ENCODE measurements at regions not wholly inside any gene's neighbourhood (a gene's known extent, or its start where the extent isn't known, plus 50 kb on each side); places are given as distances from the start of the nearest gene placed in this dataset.

DNA sequence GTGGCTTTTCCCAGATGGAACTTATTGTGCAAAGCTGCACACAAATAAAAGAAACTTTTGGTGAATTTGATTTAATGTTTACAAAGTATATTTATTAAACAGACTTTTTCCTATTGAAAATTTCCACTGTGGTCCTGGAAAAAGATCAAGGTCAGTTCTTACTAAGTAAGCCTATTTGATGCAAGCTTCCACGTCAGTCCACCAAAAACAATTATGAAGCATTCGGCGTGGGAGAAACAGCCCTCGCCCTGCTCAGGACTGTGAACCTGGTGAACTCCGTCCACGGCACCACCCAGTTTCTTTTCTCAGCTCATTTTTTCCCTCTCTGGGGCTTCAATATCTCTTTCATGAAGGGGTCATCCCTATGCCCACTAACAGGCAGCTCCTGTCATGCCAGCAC, 149.8 kb downstream of the EFNB2 start:
- Histone ChIP-seq H4K20me1 (ENCODE audit: insufficient read depth, low read length) (no peaks in the 10 kb centered on the region), H3K27ac (ENCODE audit: low read length) (no peak overlapping the region), H3K27me3 (ENCODE audit: insufficient read depth, low read length, poor library complexity) (no peaks in the 10 kb centered on the region), H3K4me3 (ENCODE audit: low read depth in 1 of 2, low read length in 2 of 2) (no peak overlapping the region), H3K36me3 (ENCODE audit: insufficient read depth, low read length) (no peaks in the 10 kb centered on the region), H3K4me1 (ENCODE audit: insufficient read depth, low read length) (no peaks in the 10 kb centered on the region), H3K9me3 (ENCODE audit: insufficient read depth, low read length, severe bottlenecking) (no peaks in the 10 kb centered on the region), H2AFZ (ENCODE audit: low read depth, low read length) (no peak overlapping the region), H3K9ac (ENCODE audit: low read depth, low read length) (no peak overlapping the region), H3K4me2 (ENCODE audit: insufficient read depth, low read length) (no peak overlapping the region), H3K79me2 (ENCODE audit: insufficient read depth, low read length) (no peaks in the 10 kb centered on the region)
- no peak for DNase-seq
- no peak for TF ChIP-seq CTCF (IDR thresholded peaks at IDR 0.05; ENCODE audit: borderline replicate concordance, extremely low read depth, low read length, poor library complexity, severe bottlenecking)
- TF ChIP-seq EZH2 (IDR thresholded peaks at IDR 0.05; ENCODE audit: borderline replicate concordance, low read depth, low read length, severe bottlenecking), result no peak
- ATAC-seq (ENCODE audit: insufficient read depth, low read depth), result no peak

GRCh38 chr13:106384516-106384915, 150.9 kb downstream of the EFNB2 start:
- Histone ChIP-seq H3K27ac (ENCODE audit: low read length) (no peak overlapping the region), H3K36me3 (ENCODE audit: insufficient read depth, low read length) (no peaks in the 10 kb centered on the region), H3K27me3 (ENCODE audit: insufficient read depth, low read length, poor library complexity) (no peaks in the 10 kb centered on the region), H3K4me2 (ENCODE audit: insufficient read depth, low read length) (no peak overlapping the region), H4K20me1 (ENCODE audit: insufficient read depth, low read length) (no peaks in the 10 kb centered on the region), H3K4me3 (ENCODE audit: low read depth in 1 of 2, low read length in 2 of 2) (no peak overlapping the region), H3K4me1 (ENCODE audit: insufficient read depth, low read length) (no peaks in the 10 kb centered on the region), H3K9ac (ENCODE audit: low read depth, low read length) (no peak overlapping the region), H2AFZ (ENCODE audit: low read depth, low read length) (no peak overlapping the region), H3K79me2 (ENCODE audit: insufficient read depth, low read length) (no peaks in the 10 kb centered on the region), H3K9me3 (ENCODE audit: insufficient read depth, low read length, severe bottlenecking) (no peaks in the 10 kb centered on the region)
- no peak for TF ChIP-seq EZH2 (IDR thresholded peaks at IDR 0.05; ENCODE audit: borderline replicate concordance, low read depth, low read length, severe bottlenecking)
- TF ChIP-seq CTCF (IDR thresholded peaks at IDR 0.05; ENCODE audit: borderline replicate concordance, extremely low read depth, low read length, poor library complexity, severe bottlenecking), result no peak
- ATAC-seq (ENCODE audit: insufficient read depth, low read depth), result no peak
- DNase-seq, result no peak

GRCh38 chr13:106383791-106384190, 151.7 kb downstream of the EFNB2 start:
- no peak for DNase-seq
- no peak overlapping the region for H3K9ac ChIP-seq (ENCODE audit: low read depth, low read length)

More at GRCh38 chr13:106383791-106384190, 151.7 kb downstream of the EFNB2 start:
- Histone ChIP-seq H2AFZ (ENCODE audit: low read depth, low read length) (no peak overlapping the region), H3K79me2 (ENCODE audit: insufficient read depth, low read length) (no peaks in the 10 kb centered on the region), H3K4me1 (ENCODE audit: insufficient read depth, low read length) (no peaks in the 10 kb centered on the region), H3K4me2 (ENCODE audit: insufficient read depth, low read length) (no peak overlapping the region), H3K27ac (ENCODE audit: low read length) (no peak overlapping the region), H4K20me1 (ENCODE audit: insufficient read depth, low read length) (no peaks in the 10 kb centered on the region), H3K9me3 (ENCODE audit: insufficient read depth, low read length, severe bottlenecking) (no peaks in the 10 kb centered on the region), H3K36me3 (ENCODE audit: insufficient read depth, low read length) (no peaks in the 10 kb centered on the region), H3K27me3 (ENCODE audit: insufficient read depth, low read length, poor library complexity) (no peaks in the 10 kb centered on the region), H3K4me3 (ENCODE audit: low read depth in 1 of 2, low read length in 2 of 2) (no peak overlapping the region)
- TF ChIP-seq EZH2 (IDR thresholded peaks at IDR 0.05; ENCODE audit: borderline replicate concordance, low read depth, low read length, severe bottlenecking) (no peak), CTCF (IDR thresholded peaks at IDR 0.05; ENCODE audit: borderline replicate concordance, extremely low read depth, low read length, poor library complexity, severe bottlenecking) (no peak)
- ATAC-seq (ENCODE audit: insufficient read depth, low read depth), result no peak
